ENCODE measurements at regions not wholly inside any gene's neighbourhood (a gene's known extent, or its start where the extent isn't known, plus 50 kb on each side); places are given as distances from the start of the nearest gene placed in this dataset.
"Not testable (repeated sequence)": the region's sequence is repeated elsewhere in the genome, so short reads cannot be mapped to it uniquely, and the experiment has no call there.

DNA sequence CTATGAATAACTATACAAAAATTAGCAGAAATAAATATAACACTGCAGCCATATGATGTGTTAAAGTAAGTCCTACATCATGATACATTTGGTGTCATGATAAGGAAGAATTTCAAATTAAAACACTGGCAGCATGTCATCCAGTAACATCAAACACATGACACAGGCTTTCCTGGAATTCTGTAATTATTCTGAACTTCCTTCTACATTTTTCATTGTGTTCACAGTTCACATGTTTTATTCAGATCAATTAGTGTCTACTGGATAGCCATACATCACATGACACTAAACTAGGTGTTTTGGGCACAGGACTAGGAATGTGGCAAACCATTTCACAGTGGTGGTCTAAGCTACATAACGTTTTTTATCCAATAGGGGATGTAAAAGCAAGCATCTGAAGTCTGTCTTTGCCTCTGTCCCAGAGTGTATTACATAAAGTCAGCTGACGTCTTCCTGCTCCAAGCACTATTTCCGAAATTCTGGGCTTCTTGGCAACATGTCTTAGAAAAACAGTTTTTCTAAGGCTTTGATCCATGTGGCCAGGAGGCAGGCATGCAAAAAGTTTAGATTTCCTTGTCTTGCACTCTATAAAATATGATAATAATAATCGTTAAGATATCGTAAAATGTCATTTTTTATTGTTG, 707.9 kb downstream of the CENPC start:
- DNase-seq (ENCODE audit: low read depth), result peak; percentile 4

DNA sequence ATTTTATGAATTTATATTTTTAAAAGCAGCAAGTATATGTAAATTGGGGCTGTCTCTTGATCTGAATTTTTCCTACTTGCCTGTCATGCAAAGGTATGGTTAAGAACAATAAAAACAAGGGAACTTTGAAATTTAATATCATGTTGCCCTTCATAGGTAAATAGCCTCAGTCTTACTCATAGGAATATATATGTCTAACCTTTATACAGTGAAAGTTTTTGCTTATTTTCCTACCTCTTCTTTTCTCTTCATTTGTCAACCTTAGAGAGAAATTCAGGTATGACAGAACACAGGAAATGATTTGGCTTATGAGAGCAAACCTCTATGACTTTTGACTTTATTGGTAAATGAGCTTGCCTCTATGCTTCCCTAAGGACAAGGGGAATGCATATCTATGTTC, 716.0 kb downstream of the CENPC start:
- no peak for DNase-seq (ENCODE audit: low read depth)

DNA sequence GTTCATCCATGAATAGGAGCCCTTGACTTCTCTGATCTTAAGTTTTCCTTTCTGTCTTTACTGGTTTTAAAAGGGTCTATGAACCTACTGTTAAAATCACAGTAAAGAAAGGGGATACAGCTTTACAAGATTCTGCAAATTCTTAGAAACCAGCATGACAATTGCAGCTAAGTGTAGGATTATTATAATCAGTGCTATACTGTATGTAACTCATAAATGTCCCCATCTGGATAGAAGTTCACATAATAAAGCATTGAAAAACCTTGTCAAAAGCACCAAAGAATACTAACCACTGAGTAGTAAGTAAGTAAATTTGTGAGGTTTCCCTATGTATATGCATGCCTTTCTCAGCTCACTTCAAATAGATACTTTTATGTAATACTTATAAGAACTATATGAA, 724.6 kb downstream of the CENPC start:
- no peak for DNase-seq (ENCODE audit: low read depth)

DNA sequence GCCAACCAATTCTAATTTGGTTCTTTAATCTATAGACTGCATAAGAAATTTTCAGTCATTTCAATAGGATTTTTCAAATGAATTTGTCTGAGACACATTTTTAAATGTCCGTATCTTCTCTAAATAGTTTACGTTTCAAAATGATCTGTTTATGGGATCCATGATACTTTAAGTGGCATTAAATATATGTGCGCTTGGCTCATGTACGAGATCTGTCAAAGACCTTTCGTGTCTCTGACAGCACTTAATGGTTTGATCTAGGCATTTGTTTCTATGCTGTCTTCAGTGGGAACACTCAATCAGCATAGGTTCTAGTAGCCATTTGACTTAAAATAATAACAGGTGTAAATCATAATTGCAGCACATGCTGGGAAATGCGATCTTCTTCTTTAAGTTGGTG, 731.0 kb downstream of the CENPC start:
- no peak for DNase-seq (ENCODE audit: low read depth)

DNA sequence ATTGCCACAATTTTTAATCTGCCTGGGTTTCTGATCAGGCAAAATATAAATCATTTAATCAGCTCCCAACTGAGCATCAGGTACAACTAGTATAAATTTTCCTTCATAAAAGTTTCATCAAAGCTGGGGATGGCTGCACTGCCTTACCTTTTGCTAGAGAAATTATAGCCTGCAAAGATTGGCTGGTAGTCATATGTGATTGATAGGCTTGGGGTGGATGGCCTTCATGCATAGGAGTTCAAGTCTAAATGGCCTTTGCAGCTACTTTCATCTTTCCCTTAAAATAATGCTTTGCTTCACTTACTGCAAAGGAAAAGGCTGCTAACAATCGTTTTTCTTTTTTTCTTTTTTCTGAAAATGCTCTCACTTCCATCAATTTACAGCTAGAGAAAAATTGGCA, 739.7 kb downstream of the CENPC start:
- no peak for DNase-seq (ENCODE audit: low read depth)

DNA sequence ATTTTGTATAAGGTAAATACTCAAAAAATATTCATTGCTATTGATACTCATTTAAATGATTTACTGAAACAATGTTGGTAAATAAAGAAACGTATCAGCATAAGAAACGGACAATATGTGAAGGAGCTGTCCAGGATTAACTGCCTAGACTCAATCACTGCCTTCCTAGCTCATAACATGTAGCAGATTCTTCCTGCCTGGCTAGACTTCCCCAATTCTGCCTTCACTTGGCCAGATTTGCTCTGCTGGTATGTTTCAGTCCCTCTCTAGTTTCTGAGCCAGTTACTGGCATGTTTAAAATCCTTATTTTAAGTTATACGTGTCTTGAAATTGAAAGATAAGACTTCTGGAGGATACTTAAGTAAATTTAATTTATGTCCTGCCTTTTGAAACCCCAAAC, 740.3 kb downstream of the CENPC start:
- DNase-seq (ENCODE audit: low read depth), result no peak

DNA sequence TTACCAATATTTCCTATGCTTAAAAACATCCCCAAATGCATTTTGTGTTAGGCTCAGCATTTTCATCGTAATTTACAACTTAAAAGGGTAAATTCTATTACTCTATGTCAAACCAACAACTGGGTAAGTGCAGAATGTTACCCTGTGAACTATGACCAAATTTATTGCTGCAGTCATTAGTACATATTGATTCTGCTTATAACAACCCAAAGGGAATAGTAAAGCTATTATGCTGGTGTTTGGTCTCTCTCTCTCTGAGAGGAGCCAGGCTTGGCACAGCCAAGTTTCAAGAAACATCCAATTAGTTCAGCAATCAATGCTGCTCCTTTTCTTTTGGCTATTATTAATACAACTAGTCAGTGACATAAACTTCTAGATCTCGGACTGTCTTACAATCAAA, 747.7 kb downstream of the CENPC start:
- DNase-seq (ENCODE audit: low read depth), result no peak

DNA sequence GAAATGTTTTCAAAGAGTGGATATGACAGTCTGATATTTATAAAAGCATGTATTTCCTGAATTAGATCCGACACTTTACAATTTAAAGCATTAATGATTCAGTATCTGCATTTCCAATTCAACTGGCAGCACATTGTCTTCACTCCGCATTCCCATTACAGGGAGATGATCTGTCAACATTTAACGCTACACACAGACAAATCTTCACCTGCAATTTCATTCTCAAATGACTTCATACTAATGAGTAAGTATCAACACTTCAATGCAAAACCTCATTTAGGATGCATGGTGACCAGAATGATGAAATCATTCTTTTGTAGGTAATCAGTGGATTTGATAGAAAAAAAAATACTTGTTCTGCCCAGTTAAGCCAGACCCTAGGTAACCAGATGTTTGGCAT, 749.6 kb downstream of the CENPC start:
- DNase-seq (ENCODE audit: low read depth), result no peak

DNA sequence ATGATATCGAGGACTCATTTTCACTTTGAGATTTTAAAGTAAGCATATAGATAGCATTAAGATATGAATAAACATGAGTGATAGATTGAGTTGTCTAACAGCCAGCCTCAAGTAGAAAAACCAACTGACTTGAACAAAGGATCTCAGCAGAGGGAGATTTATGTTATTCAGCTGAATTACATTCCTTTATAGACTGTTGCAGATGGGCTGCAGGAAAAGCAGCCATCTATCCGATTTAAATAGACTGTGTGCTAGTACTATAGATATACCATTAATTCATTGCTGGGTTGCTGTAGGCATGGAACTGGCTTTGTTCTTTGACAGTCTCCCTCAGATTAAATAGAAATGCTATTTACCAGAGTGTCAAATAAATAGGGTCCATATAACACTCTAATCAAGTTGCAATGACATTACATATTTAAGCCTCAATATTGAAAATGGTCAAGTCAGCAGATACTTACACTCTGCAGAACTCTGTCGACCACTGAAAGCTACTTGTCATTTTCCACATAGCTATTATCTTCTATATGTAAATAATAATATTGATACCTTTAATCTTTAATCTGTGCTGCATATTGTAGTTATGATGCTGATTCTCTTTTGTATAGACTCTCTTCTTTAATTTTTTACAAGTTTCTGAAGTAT, 750.8 kb downstream of the CENPC start:
- DNase-seq (ENCODE audit: low read depth), result no peak

DNA sequence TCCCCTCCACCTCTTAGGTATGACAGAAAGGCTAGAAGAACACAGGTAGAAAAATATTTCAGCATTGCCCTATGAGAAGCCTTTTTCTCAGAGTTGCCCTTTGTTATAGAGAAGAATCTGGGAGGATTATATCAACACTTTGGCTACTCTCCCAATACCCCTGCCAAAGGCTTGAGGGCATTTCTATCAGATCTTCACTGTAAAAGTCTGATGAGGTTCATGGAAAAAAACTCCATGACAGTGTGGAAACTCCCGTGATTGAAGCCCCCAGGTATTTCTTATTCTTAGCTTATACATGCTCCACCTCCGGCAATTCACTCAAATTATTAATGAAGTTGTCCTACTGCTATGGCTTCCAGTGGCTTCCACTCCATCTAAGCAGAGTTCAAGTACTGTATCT, 753.6 kb downstream of the CENPC start:
- no peak for DNase-seq (ENCODE audit: low read depth)

DNA sequence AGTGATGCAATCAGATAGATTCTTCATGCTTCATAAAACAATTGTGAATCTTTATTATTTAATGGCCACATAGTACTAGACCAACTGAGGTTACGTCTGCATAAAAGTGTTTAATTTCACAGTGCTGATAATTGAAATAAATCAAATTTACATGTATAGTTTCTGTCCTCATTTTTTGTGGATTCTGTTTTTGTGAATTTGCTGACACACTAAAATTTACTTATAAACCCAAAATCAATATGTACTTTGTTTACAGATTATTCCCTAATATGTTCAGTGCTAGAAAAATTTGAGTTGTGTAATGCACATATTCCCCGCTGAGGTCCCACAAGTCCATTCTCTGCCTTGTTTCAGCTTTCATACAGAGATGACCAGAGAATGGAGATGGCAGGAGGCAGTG, 759.8 kb downstream of the CENPC start:
- no peak for DNase-seq (ENCODE audit: low read depth)

DNA sequence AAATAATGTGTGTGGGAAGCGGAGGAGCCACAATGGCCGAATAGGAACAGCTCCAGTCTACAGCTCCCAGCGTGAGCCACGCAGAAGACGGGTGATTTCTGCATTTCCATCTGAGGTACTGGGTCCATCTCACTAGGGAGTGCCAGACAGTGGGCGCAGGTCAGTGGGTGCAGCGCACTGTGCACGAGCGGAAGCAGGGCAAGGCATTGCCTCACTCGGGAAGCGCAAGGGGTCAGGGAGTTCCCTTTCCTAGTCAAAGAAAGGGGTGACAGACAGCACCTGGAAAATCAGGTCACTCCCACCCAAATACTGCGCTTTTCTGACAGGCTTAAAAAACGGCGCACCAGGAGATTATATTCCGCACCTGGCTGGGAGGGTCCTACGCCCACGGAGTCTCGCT, 762.6 kb downstream of the CENPC start:
- not testable (repeated sequence) for DNase-seq (ENCODE audit: low read depth)

DNA sequence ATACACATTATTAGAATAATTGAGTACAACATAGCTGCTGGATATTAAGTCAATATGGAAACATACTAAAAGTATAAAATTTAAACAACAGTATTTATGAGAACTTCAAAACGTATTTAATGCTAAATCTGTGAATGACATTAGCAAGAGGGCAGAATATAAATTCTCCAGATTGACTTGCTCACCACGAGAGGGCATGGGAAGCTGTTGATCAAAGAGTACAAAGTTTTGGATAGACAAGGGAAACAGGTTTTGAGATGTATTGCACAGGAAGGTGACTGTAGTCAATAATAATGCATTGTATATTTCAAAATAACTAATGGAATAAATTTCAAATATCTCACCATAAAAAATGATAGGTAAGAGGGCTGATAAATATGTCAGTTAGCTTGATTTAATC, 768.2 kb downstream of the CENPC start:
- DNase-seq (ENCODE audit: low read depth), result no peak

DNA sequence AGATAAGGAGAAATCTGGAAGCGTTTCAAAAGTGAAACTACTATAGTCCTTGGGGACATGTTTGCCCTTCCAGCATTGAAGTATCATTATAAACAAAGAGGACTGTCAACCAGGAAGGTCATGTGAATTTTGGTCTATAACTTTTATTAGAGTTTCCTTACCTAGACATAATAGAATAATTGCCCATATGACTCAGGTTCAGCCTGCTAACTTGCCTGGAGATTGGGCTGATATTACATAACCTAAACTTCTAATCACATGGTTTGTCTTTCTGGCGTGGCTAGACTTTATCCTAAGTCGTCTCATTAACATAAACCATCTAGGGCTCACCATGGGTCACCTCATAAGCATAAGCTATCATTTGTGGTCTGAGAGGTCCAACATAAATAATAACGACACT, 775.9 kb downstream of the CENPC start:
- no peak for DNase-seq (ENCODE audit: low read depth)

DNA sequence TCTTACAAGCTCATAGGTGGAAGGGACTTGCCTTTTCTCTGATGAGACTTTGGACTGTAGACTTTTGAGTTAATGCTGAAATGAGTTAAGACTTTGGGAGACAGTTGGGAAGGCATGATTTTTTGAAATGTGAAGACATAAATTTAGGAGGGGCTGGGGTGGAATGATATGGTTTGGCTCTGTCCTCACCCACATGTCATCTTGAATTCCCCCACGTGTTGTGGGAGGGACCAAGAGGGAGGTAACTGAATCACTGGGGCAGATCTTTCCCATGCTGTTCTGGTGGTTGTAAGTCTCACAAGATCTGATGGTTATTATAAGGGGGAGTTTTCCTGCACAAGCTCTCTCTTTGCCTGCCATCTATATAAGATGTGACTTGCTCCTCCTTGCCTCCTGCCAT, 777.9 kb downstream of the CENPC start:
- no peak for DNase-seq (ENCODE audit: low read depth)

DNA sequence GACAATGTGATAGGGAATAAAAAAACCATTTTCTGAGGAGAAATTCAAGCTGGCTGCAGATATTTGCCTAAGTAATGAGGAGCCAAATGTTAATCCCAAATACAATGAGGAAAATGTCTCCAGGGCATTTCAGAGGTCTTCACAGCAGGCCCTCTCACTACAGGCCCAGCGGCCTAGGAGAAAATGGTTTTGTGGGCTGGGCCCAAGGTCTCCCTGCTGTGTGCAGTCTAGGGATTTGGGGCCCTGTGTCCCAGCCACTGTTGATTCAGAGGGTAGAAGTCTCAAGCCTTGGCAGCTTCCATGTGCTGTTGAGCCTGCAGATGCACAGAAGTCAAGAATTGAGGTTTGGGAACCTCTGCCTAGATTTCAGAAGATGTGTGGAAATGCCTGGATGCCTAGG, 778.7 kb downstream of the CENPC start:
- no peak for DNase-seq (ENCODE audit: low read depth)

DNA sequence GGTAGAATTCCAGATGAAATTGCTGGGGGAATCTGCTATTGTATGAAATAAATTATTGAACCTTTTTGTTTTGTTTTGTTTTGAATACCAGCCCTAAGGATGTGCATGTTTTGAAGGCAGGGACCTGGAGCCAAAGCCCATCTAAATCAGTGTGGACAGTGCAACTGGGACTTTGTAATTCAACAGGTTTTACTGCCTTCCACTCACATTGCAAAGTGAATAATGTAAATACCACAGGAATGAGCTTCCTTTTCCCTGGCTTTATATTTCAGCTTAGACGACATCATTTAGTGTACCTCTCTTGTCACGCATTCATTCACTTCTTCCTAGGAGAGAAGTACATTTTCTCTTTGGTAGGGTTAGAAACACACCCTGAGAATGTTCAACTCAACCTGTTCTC, 795.0 kb downstream of the CENPC start:
- no peak for DNase-seq (ENCODE audit: low read depth)

DNA sequence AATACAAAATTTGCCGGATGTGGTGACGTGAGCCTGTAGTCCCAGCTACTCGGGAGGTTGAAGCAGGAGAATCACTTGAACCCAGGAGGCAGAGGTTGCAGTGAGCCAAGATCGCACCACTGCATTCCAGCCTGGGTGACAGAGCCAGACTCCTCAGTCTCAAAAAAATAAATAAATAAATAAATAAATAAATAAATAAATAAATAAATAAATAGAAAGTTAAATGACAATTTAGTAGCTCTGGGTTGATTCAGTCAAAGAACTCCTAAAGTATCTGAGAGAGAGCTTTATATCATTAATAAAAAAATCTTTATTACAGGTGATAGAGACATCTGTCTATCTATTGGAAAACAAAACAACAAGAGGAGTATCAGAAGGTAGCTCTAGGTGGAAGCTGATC, 798.4 kb downstream of the CENPC start:
- not testable (repeated sequence) for DNase-seq (ENCODE audit: low read depth)

DNA sequence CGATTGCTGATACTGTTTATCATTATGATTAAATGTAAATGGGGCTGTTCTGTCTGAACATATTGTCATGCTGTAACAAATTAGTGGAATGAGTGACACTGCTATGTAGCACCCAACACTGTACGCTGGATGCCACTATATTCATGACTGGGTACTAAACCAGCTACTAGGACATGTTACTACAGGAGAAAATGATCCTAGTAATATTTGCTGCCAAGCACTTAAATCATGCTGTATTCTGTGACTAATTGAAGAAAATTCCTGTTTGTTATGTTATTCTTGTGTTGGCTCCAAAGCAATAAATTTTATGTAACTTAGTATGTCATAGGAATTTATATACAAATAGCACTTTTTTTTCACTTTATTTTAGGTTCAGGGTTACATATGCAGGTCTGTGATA, 804.2 kb downstream of the CENPC start:
- DNase-seq (ENCODE audit: low read depth), result peak; percentile 12

DNA sequence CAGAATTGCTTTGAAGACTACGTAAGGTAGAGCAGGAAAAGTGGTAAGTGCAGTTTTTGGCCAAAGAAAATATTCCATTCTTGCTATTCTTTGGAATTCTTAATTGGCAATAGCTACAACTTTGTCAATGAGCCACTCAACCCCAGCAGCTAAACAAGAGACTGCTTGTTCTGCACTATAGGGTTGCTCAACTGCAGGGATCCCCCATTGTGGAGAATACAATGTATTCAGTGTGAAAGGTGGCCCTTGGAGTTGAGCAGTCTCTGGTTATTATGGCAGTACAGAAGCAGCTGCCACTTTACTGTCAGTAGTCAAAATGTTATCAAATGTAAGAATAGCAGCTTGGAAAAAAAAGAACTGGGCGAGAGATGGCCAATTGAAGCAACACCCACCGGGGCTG, 808.7 kb downstream of the CENPC start:
- no peak for DNase-seq (ENCODE audit: low read depth)

DNA sequence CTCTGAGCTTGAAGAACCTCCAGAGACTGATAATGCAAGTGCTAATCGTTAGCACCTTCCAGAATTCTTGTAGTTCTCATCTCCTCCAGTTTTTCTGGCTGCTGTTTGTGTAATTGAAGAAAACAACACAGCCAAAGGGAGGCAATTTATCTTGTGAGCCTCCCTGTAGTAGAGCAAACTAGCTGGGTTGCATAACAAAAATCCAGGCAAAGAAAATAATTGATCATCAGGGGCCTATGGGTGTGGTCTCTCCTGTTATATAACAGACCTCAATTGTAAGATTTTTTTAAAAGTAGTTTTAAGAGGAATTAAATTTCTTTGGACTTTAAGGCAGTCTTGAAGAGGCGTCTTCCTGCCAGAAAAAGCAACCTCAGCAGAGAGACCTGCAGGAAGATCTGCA, 817.0 kb downstream of the CENPC start:
- DNase-seq (ENCODE audit: low read depth), result no peak

DNA sequence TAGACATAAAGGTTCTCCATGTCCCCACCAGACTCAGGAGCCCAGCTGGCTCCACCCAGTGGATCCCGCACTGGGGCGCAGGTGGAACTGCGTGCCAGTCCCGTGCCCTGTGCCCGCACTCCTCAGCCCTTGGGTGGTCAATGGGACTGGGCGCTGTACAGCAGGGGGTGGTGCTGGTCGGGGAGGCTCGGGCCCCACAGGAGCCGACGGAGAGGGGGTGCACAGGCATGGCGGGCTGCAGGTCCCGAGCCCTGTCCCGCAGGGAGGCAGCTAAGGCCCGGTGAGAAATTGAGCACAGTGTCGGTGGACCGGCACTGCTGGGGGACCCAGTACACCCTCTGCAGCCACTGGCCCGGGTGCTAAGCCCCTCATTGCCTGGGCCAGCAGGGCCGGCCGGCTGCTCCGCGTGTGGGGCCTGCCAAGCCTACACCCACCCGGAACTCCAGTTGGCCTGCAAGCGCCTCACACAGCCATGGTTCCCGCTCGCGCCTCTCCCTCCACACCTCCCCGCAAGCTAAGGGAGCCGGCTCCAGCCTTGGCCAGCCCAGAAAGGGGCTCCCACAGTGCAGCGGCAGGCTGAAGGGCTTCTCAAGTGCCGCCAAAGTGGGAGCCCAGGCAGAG, 832.9 kb downstream of the CENPC start:
- not testable (repeated sequence) for DNase-seq (ENCODE audit: low read depth)

DNA sequence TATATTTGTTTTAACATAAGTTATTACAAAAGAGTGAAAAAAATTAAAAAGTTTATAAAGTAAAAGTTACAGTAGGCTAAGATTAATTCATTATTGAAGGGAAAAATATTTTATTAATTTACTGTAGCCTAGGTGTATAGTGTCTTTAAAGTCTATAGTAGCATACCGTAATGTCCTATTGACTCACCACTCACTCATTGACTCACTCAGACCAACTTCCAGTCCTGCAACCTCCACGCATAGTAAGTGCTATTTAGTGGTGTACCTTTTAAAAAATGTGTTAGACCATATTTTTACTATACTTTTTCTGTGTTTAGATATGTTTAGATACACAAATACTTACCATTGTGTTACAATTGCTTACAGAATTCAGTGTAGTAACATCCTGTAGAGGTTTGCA, 841.1 kb downstream of the CENPC start:
- no peak for DNase-seq (ENCODE audit: low read depth)

DNA sequence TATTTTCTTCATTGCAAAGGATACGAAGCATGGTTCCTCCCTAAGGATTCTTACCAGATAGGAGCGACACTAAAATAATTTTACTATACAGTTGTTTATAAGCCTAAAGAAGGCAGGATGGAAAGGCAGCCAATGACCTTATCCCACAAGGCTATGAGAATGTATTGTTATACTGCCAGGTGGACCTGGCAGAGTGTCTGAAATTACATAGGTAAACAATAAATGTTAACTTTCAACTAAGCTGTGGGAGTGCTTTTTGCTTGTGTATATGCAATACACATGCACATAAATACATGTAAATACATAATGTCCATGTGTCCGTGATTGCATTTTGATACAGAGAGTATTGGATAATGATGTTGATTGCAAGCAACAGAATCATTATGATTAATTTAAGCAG, 850.6 kb downstream of the CENPC start:
- DNase-seq (ENCODE audit: low read depth), result no peak
